Adrenal gland (tissue), 9 donors: ENCODE measurements at regions not wholly inside any gene's neighbourhood (a gene's known extent, or its start where the extent isn't known, plus 50 kb on each side); places are given as distances from the start of the nearest gene placed in this dataset.
"Not testable (repeated sequence)": the region's sequence is repeated elsewhere in the genome, so short reads cannot be mapped to it uniquely, and the experiment has no call there.

Source experiments
- DNase-seq, 7 donors: peaks; one replicate each; pipeline ENCODE4 v3.0.0-alpha.2; 2019 to 2020
- H3K27ac ChIP-seq, 5 donors: fragments of 200-600 bp; sonication (generic) in 4 of 5; 1 replicate in 3 of 5; 2 replicates in 2 of 5; pipeline versions ENCODE4 v1.5.1 to v1.8.0; 2016 to 2020; ENCODE audit warnings: mild to moderate bottlenecking in 1 of 5
- H3K27me3 ChIP-seq: fragments of 200-600 bp; 2 replicates; pipeline ENCODE4 v1.8.0; 2021
- H3K36me3 ChIP-seq, 2 donors: fragments of 200-600 bp; replicated peaks in 1 of 2; 1 replicate in 1 of 2; 2 replicates in 1 of 2; pipeline versions ENCODE4 v1.5.1 to v1.8.0; 2018 to 2022
- H3K4me1 ChIP-seq, 2 donors: fragments of 200-600 bp; replicated peaks in 1 of 2; 1 replicate in 1 of 2; 2 replicates in 1 of 2; pipeline versions ENCODE4 v1.5.1 to v1.8.0; 2018 to 2021
- H3K4me3 ChIP-seq, 4 donors: fragments of 200-600 bp; sonication (generic) in 3 of 4; one replicate each; pipeline ENCODE4 v1.5.1; 2016 to 2018
- H3K9me3 ChIP-seq, 3 donors: fragments of 200-600 bp; sonication (generic) in 1 of 3; replicated peaks in 1 of 3; 1 replicate in 2 of 3; 2 replicates in 1 of 3; pipeline versions ENCODE4 v1.5.1 to v1.8.0; 2016 to 2021
- CTCF ChIP-seq, 6 experiments: fragments of 450-650 bp in 4 of 6; fragments of 200-600 bp in 2 of 6; sonication (generic) in 1 of 6; IDR thresholded peaks; 1 replicate in 5 of 6; 2 replicates in 1 of 6; pipeline versions ENCODE4 v1.5.1 to v1.8.0; 2016 to 2021; ENCODE audit warnings: antibody characterized with exemption in 6 of 6, mild to moderate bottlenecking in 2 of 6, moderate library complexity in 1 of 6
- POLR2A ChIP-seq, 2 donors: fragments of 450-650 bp; IDR thresholded peaks; one replicate each; pipeline ENCODE4 v1.6.1; 2017; ENCODE audit warnings: antibody characterized with exemption in 2 of 2, mild to moderate bottlenecking in 2 of 2, moderate library complexity in 1 of 2
- WGBS, 4 donors: extraction: QIAGEN DNeasy Blood & Tissue Kit in 2 of 4; methylation state at CpG; one replicate each; pipeline versions ENCODE4 v1.1.5 to v1.1.7; 2013 to 2017; 5-methylcytosine and 5-hydroxymethylcytosine counted together
- intact Hi-C, 2 donors: fragments of 100-400 bp; cut with DNase I; formaldehyde crosslinking; loops; one replicate each; pipeline versions ENCODE4 v1.14.1 to v1.15.0; 2022 to 2023
- donor health status: healthy with polysubstance abuse.
- donor health status: Bipolar disorder and iron deficiency.
- donor health status: DM: yes; HTN: yes; CAD: no.
- donor health status: DM: no; HTN: no; CAD: no.
- donor health status: DM: no; HTN: no; CAD: no.

GRCh38 chr21:27526451-27526850, 559.6 kb upstream of the ADAMTS5 start:
- DNase-seq = no peak
- Histone ChIP-seq H3K4me3 (no peak overlapping the region), H3K27ac (no peak overlapping the region), H3K9me3 (no peaks in the 10 kb centered on the region), H3K4me1 (no peaks in the 10 kb centered on the region), H3K36me3 (no peaks in the 10 kb centered on the region), H3K27me3 (no peaks in the 10 kb centered on the region)
- intact Hi-C loops = no loop called here
- WGBS, 4 donors = 60 to 73% (median 69%) methylated on average over 3 of the region's 3 CpGs
- no peak for TF ChIP-seq POLR2A (IDR thresholded peaks at IDR 0.05)
- TF ChIP-seq CTCF (IDR thresholded peaks at IDR 0.05) = no peak

GRCh38 chr21:27525780-27526179, 558.9 kb upstream of the ADAMTS5 start:
- no peak overlapping the region for H3K27ac ChIP-seq
- DNase-seq = no peak
- 61 to 70% (median 66%) methylated on average over 4 of the region's 4 CpGs for WGBS, 4 donors
- no peak overlapping the region for H3K4me3 ChIP-seq
- intact Hi-C loops = no loop called here
- H3K36me3 ChIP-seq = no peaks in the 10 kb centered on the region
- H3K9me3 ChIP-seq = no peaks in the 10 kb centered on the region
- no peak for TF ChIP-seq POLR2A (IDR thresholded peaks at IDR 0.05)
- TF ChIP-seq CTCF (IDR thresholded peaks at IDR 0.05) = no peak
- no peaks in the 10 kb centered on the region for H3K27me3 ChIP-seq
- no peaks in the 10 kb centered on the region for H3K4me1 ChIP-seq

- no peaks in the 10 kb centered on the region for H3K9me3 ChIP-seq
- no peak for DNase-seq
- no peak for TF ChIP-seq CTCF (IDR thresholded peaks at IDR 0.05)
- TF ChIP-seq POLR2A (IDR thresholded peaks at IDR 0.05) = no peak
- no peaks in the 10 kb centered on the region for H3K4me1 ChIP-seq
- H3K36me3 ChIP-seq = no peaks in the 10 kb centered on the region
- H3K4me3 ChIP-seq = no peak overlapping the region
- intact Hi-C loops = no loop called here
- no peak overlapping the region for H3K27ac ChIP-seq
- H3K27me3 ChIP-seq = no peaks in the 10 kb centered on the region
These were observed 552.5 kb upstream of the ADAMTS5 start for GRCh38 chr21:27519361-27519760.

GRCh38 chr21:27517177-27517576, 550.3 kb upstream of the ADAMTS5 start:
- H3K4me1 ChIP-seq, H3K27me3 ChIP-seq, H3K27ac ChIP-seq, H3K9me3 ChIP-seq, intact Hi-C loops, H3K36me3 ChIP-seq, DNase-seq, H3K4me3 ChIP-seq: not testable (repeated sequence)
- 57 to 70% (median 63%) methylated on average over 2 of the region's 2 CpGs for WGBS, 4 donors

- Histone ChIP-seq H3K4me1 (no peaks in the 10 kb centered on the region), H3K27me3 (no peaks in the 10 kb centered on the region), H3K4me3 (no peak overlapping the region), H3K9me3 (no peaks in the 10 kb centered on the region), H3K36me3 (no peaks in the 10 kb centered on the region), H3K27ac (no peak overlapping the region)
- TF ChIP-seq CTCF (IDR thresholded peaks at IDR 0.05) (no peak), POLR2A (IDR thresholded peaks at IDR 0.05) (no peak)
- intact Hi-C loops = no loop called here
- DNase-seq = no peak
These were observed 548.8 kb upstream of the ADAMTS5 start for GRCh38 chr21:27515676-27516075.
